PC-9 (cell line): ENCODE measurements at regions not wholly inside any gene's neighbourhood (a gene's known extent, or its start where the extent isn't known, plus 50 kb on each side); places are given as distances from the start of the nearest gene placed in this dataset.

Experiments
- BruUV-seq: library from RNA; stranded (reverse); fragments of 400-500 nt; replicated peaks from 2 replicates; lab custom pipeline; 2021; lab: Mats Ljungman, UMichigan
- CTCF ChIA-PET: fragments of 300-600 bp; sonication (Branson Sonifier 250); formaldehyde crosslinking; loops from one replicate; lab custom pipeline; 2022; ENCODE audit warnings: antibody characterized with exemption; lab: Charles Lee
- POLR2A ChIA-PET: fragments of 300-600 bp; sonication (Branson Sonifier 250); formaldehyde crosslinking; loops from one replicate; lab custom pipeline; 2022; ENCODE audit warnings: antibody characterized with exemption; ENCODE audit not compliant: unreplicated experiment; lab: Charles Lee
- DNase-seq, 2 experiments: peaks; one replicate each; pipeline versions ENCODE4 v3.0.0 to v3.0.0-alpha.2; 2015 to 2022; ENCODE audit warnings: mixed read lengths in 1 of 2
- H2AFZ ChIP-seq: fragments of 200-600 bp; sonication (generic); 2 replicates; pipeline ENCODE4 v1.8.1; 2017; ENCODE audit warnings: antibody characterized with exemption
- H3F3A ChIP-seq: fragments of 200-600 bp; sonication (generic); 2 replicates; pipeline ENCODE4 v1.8.1; 2017; ENCODE audit warnings: antibody characterized with exemption, mild to moderate bottlenecking, low read depth; ENCODE audit not compliant: insufficient read depth
- H3K27ac ChIP-seq: fragments of 200-600 bp; sonication (generic); 2 replicates; pipeline ENCODE4 v1.6.1; 2016; ENCODE audit warnings: mixed run types
- H3K27me3 ChIP-seq: fragments of 200-600 bp; sonication (generic); 2 replicates; pipeline ENCODE4 v1.6.1; 2016; ENCODE audit warnings: low read depth, mixed run types; ENCODE audit not compliant: insufficient read depth
- H3K36me3 ChIP-seq: fragments of 200-600 bp; sonication (generic); 2 replicates; pipeline ENCODE4 v1.6.1; 2016; ENCODE audit warnings: low read depth, mixed run types
- H3K4me1 ChIP-seq: fragments of 200-600 bp; sonication (generic); replicated peaks from 2 replicates; pipeline ENCODE4 v1.6.1; 2016; ENCODE audit warnings: mixed run types; ENCODE audit not compliant: insufficient read depth
- H3K4me2 ChIP-seq: fragments of 200-600 bp; sonication (generic); 2 replicates; pipeline ENCODE4 v1.6.1; 2017; ENCODE audit warnings: mixed run types
- H3K4me3 ChIP-seq: fragments of 200-600 bp; sonication (generic); 2 replicates; pipeline ENCODE4 v1.6.1; 2016; ENCODE audit warnings: mixed run types
- H3K79me2 ChIP-seq: fragments of 200-600 bp; sonication (generic); 2 replicates; pipeline ENCODE4 v1.6.1; 2017; ENCODE audit warnings: low read depth, mixed run types
- H3K9me2 ChIP-seq: fragments of 200-600 bp; sonication (generic); 2 replicates; pipeline ENCODE4 v1.8.1; 2017; ENCODE audit warnings: mild to moderate bottlenecking; ENCODE audit not compliant: insufficient read depth
- H3K9me3 ChIP-seq: fragments of 200-600 bp; sonication (generic); 2 replicates; pipeline ENCODE4 v1.8.1; 2016; ENCODE audit warnings: low read depth; ENCODE audit not compliant: insufficient read depth
- H4K20me1 ChIP-seq: fragments of 200-600 bp; sonication (generic); 2 replicates; pipeline ENCODE4 v1.8.1; 2017; ENCODE audit not compliant: insufficient read depth
- CTCF ChIP-seq: fragments of 200-600 bp; sonication (generic); conservative IDR thresholded peaks from 2 replicates; pipeline ENCODE4 v1.6.1; 2017; ENCODE audit warnings: mixed run types, antibody characterized with exemption, mild to moderate bottlenecking, moderate library complexity
- EZH2 ChIP-seq: fragments of 200-600 bp; sonication (generic); IDR thresholded peaks from 2 replicates; pipeline ENCODE4 v1.8.0; 2017; ENCODE audit warnings: antibody characterized with exemption, low read depth
- intact Hi-C: fragments of 100-400 bp; cut with micrococcal nuclease; formaldehyde crosslinking; loops from one replicate; pipeline ENCODE4 v1.10.0; 2022; ENCODE audit not compliant: unreplicated experiment

GRCh38 chr13:52975969-52976368 lies 52.6 kb upstream of the OLFM4 start:
- Histone ChIP-seq H3K4me2 (no peak overlapping the region), H4K20me1 (no peaks in the 10 kb centered on the region), H3K27ac (no peak overlapping the region), H3K9me3 (no peaks in the 10 kb centered on the region), H3K4me1 (no peaks in the 10 kb centered on the region), H3F3A (no peaks in the 10 kb centered on the region), H3K27me3 (0 out of 2 replicates have a peak, but pooled peaks cover 6% of the 10 kb centered on the region), H3K79me2 (no peaks in the 10 kb centered on the region), H3K4me3 (no peak overlapping the region), H2AFZ (no peak overlapping the region), H3K36me3 (no peaks in the 10 kb centered on the region), H3K9me2 (no peaks in the 10 kb centered on the region)
- intact Hi-C loops: no loop called here
- no TSS peak for BruUV-seq
- TF ChIP-seq CTCF (no peak), EZH2 (no peak)
- no peak for DNase-seq
- ChIA-PET POLR2A (no interaction called here), CTCF (no interaction called here)

GRCh38 chr13:52975161-52975560 lies 53.5 kb upstream of the OLFM4 start:
- Histone ChIP-seq H3K4me3 (no peak overlapping the region), H3K4me2 (no peak overlapping the region), H3K9me2 (no peaks in the 10 kb centered on the region), H3F3A (no peaks in the 10 kb centered on the region), H3K27me3 (0 out of 2 replicates have a peak, but pooled peaks cover 6% of the 10 kb centered on the region), H3K79me2 (no peaks in the 10 kb centered on the region), H3K27ac (no peak overlapping the region), H4K20me1 (no peaks in the 10 kb centered on the region), H3K9me3 (no peaks in the 10 kb centered on the region), H3K4me1 (no peaks in the 10 kb centered on the region), H3K36me3 (no peaks in the 10 kb centered on the region), H2AFZ (no peak overlapping the region)
- ChIA-PET POLR2A (no interaction called here), CTCF (interaction anchor here (0.7 kb wide), 1 partner anchor 358 kb away, joined by 3 read pairs; no protein-coding TSS in a partner anchor)
- DNase-seq: no peak
- no TSS peak for BruUV-seq
- TF ChIP-seq EZH2 (no peak), CTCF (no peak)
- intact Hi-C loops: no loop called here

- Histone ChIP-seq H2AFZ (no peak overlapping the region), H4K20me1 (no peaks in the 10 kb centered on the region), H3K36me3 (no peaks in the 10 kb centered on the region), H3K27me3 (0 out of 2 replicates have a peak, but pooled peaks cover 6% of the 10 kb centered on the region), H3F3A (no peaks in the 10 kb centered on the region), H3K4me3 (no peak overlapping the region), H3K79me2 (no peaks in the 10 kb centered on the region), H3K9me3 (no peaks in the 10 kb centered on the region), H3K9me2 (no peaks in the 10 kb centered on the region), H3K4me2 (no peak overlapping the region), H3K4me1 (no peaks in the 10 kb centered on the region), H3K27ac (no peak overlapping the region)
- intact Hi-C loops: no loop called here
- POLR2A ChIA-PET: no interaction called here
- CTCF ChIA-PET: no interaction called here
- no peak for TF ChIP-seq CTCF
- no peak for TF ChIP-seq EZH2
- no TSS peak for BruUV-seq
- no peak for DNase-seq
Observed at GRCh38 chr13:52974711-52975110, 53.9 kb upstream of the OLFM4 start.
